T-helper 17 cell (primary cell): ENCODE measurements at regions not wholly inside any gene's neighbourhood (a gene's known extent, or its start where the extent isn't known, plus 50 kb on each side); places are given as distances from the start of the nearest gene placed in this dataset.

Experiments used
- ATAC-seq: fragments of 150-1000 bp; cut with Tn5 transposase; 2 replicates; pipeline ENCODE4 v1.10.0; 2021; ENCODE audit warnings: mild to moderate bottlenecking, moderate library complexity
- DNase-seq, 3 donors: peaks; one replicate each; pipeline versions ENCODE4 v3.0.0 to v3.0.0-alpha.2; 2020 to 2021
- H3K9me3 ChIP-seq: one replicate; pipeline ENCODE4 v1.7.0; 2013; ENCODE audit warnings: low read length, mild to moderate bottlenecking; ENCODE audit not compliant: control insufficient read depth, poor library complexity, severe bottlenecking
- H3K27ac Mint-ChIP-seq: one replicate; pipeline ENCODE4 v1.8.0; 2022; ENCODE audit warnings: mild to moderate bottlenecking, moderate library complexity, mixed read lengths
- H3K27me3 Mint-ChIP-seq: one replicate; pipeline ENCODE4 v1.8.0; 2022; ENCODE audit warnings: mixed read lengths
- H3K36me3 Mint-ChIP-seq: one replicate; pipeline ENCODE4 v1.8.0; 2022; ENCODE audit warnings: low read depth, mixed read lengths
- H3K4me1 Mint-ChIP-seq: one replicate; pipeline ENCODE4 v1.8.0; 2022; ENCODE audit warnings: mild to moderate bottlenecking, mixed read lengths
- H3K4me3 Mint-ChIP-seq: one replicate; pipeline ENCODE4 v1.8.0; 2022; ENCODE audit warnings: mild to moderate bottlenecking, moderate library complexity, mixed read lengths

DNA sequence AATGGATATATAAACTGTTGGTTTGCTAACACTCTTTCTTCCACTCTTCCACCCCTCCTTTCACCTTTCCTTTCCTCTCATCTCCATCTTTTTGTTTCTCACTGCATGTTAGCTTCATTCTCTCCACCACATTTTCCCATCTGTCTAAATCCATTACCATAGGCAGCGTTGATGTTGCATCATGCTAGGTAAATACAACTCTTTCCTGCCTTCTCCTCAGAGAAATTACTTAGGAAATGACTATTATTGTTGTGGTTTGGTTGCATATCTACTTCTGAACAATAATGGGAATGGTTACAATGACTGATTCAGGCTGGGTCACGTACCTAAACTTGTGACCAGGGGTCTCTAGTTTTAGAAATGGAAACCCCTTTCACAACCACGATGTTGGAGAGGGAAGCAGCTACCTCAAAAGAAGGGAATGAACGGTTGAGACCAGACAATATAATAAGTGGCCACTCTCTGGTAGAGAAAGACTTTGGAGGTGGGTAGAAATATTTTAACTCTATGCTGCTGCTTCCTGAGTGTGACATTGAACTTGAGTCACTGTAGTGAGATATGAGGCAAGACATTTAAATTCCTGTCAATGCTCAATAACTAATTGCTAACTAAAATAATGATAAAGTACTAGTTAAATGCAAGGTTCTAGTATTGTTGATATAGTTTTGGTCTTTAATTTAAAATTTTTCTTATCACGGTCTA, 314.1 kb upstream of the TGFBR2 start:
- H3K27me3 Mint-ChIP-seq = peaks cover 7% of the 10 kb centered on the region
- DNase-seq (no peak), ATAC-seq (no peak)
- H3K9me3 ChIP-seq = no peaks in the 10 kb centered on the region
- H3K4me1 Mint-ChIP-seq = peaks cover 4% of the 10 kb centered on the region
- no peak overlapping the region for H3K4me3 Mint-ChIP-seq
- no peak overlapping the region for H3K27ac Mint-ChIP-seq
- no peaks in the 10 kb centered on the region for H3K36me3 Mint-ChIP-seq

DNA sequence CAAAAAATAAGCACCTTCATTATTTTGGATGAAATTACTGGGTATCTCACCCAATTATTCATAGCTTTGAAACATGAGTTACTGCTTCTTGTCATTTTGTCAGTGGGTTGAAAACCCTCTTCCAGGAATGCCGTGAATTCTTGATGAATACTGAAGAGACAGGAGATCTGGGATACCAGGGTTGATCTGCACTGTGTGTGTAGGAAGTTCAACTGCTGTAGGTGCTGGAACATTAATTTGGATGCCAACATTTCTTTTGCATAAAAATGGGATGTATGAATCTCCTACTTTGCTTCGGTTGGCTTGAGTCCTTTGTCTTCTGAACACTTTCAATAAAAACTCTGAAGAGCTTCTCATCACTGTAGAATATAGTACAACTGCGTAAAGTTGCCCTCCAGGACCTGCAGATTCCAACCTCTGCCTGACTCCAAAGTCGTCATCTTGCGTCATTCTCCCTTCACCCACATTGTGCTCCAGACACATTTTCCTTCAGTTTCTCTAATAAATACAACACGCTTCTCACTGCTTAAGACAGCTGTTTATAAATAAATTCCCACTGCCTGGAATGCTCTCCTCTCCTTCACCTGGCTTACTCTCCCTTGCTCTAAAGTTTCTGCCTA, 312.7 kb upstream of the TGFBR2 start:
- peaks cover 7% of the 10 kb centered on the region for H3K27me3 Mint-ChIP-seq
- DNase-seq (no peak), ATAC-seq (no peak)
- no peak overlapping the region for H3K4me3 Mint-ChIP-seq
- no peak overlapping the region for H3K27ac Mint-ChIP-seq
- H3K4me1 Mint-ChIP-seq = peaks cover 4% of the 10 kb centered on the region
- no peaks in the 10 kb centered on the region for H3K36me3 Mint-ChIP-seq
- no peaks in the 10 kb centered on the region for H3K9me3 ChIP-seq

DNA sequence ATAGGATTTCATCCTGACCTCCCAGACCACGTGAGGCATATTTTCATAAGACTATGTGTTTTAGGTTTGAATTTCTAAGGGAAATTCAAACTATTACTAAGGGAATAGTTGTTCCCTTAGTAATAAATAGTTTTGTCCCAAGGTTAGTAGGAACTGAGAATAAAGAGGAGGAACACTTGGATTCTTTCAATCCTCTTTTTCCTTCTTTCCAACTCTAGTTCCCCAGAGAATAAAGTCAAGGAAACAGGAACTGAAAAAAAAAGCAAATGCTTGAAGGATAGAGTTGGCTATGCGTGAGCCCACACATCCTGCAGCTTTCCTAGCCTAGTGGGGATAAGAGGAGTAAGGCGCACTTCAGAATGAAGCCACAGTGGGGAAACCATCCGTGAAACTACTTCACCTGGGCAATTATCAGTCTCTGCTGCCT, 312.1 kb upstream of the TGFBR2 start:
- H3K9me3 ChIP-seq = no peaks in the 10 kb centered on the region
- no peaks in the 10 kb centered on the region for H3K36me3 Mint-ChIP-seq
- ATAC-seq = no peak
- no peak for DNase-seq
- peaks cover 2% of the 10 kb centered on the region for H3K4me1 Mint-ChIP-seq
- H3K27ac Mint-ChIP-seq = no peak overlapping the region
- no peak overlapping the region for H3K4me3 Mint-ChIP-seq
- peaks cover 8% of the 10 kb centered on the region for H3K27me3 Mint-ChIP-seq

DNA sequence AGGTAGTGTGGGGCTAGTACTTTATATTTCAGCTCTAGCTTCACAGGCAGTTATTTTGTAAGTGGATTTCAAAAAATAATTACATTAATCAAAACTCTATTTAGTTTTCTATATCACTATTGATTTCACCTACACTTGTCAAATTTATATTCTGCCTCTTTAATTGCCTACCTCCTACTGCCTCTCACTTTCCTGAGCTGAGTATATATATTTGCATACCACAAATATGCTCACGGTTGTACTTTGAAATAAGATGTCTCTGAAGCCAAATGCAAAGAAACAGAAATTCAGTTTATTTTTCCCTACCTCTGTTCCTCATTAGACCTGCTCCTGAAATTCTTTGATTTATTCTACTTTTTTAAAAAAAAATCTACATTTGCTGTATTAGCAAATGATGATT, 309.3 kb upstream of the TGFBR2 start:
- no peak overlapping the region for H3K4me3 Mint-ChIP-seq
- no peak for ATAC-seq
- no peaks in the 10 kb centered on the region for H3K4me1 Mint-ChIP-seq
- H3K9me3 ChIP-seq = no peaks in the 10 kb centered on the region
- no peak for DNase-seq
- H3K27me3 Mint-ChIP-seq = peaks cover 18% of the 10 kb centered on the region
- no peak overlapping the region for H3K27ac Mint-ChIP-seq
- no peaks in the 10 kb centered on the region for H3K36me3 Mint-ChIP-seq

DNA sequence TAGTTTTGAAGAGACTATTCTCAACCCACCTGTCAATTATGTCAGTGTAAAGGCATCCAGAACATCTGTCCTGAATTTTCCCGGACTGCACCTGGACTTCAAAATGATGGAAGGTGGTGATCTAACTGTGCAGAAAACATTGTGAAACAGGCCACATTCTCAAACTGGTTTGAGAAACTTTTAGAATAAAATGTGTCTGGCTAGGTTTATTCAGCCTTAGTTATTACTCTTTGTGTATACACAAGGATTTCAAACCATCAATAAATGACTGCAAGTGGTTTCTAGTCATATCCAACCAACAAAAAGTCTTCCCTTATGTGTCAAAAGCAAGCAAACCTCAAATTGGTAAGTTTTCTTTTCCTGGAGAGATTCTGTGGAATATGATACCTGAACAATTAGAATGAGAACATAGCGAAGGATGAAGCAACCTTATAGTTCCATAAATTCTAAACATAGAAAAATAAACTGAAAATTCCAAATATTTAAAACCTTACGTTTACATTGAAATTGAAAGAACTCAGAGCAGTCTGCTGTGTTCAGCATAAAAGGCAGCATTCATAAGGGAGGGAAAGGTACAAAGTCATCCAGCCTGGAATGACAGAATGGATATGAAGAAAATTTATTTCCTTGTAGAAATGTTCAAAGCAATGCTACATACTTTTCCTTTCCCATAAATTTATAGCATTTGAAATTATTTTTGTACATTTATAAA, 306.6 kb upstream of the TGFBR2 start:
- no peak overlapping the region for H3K4me3 Mint-ChIP-seq
- H3K27me3 Mint-ChIP-seq = peaks cover 11% of the 10 kb centered on the region
- H3K27ac Mint-ChIP-seq = no peak overlapping the region
- H3K36me3 Mint-ChIP-seq = no peaks in the 10 kb centered on the region
- ATAC-seq = no peak
- H3K9me3 ChIP-seq = no peaks in the 10 kb centered on the region
- DNase-seq = no peak
- H3K4me1 Mint-ChIP-seq = no peaks in the 10 kb centered on the region

DNA sequence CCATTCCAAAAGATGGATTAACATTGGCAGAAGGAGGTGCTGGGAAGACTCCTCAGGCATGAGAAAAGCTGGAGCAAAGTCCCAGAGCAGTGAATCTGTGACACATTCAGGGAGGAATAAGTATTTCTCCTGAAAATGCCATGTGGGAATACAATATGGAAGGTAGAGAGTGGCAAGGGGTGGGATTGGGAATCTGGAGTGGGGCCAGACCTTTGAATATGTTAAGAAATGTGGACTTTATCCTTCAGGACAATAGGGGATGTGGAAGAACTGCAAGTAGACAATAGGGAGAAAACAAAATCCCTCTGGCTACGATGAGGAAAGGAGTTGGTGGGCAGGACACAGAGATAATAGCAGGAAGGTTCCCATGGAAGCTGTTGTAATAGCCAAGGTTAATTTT, 305.6 kb upstream of the TGFBR2 start:
- no peak for ATAC-seq
- H3K27ac Mint-ChIP-seq = no peak overlapping the region
- peaks cover 11% of the 10 kb centered on the region for H3K27me3 Mint-ChIP-seq

DNA sequence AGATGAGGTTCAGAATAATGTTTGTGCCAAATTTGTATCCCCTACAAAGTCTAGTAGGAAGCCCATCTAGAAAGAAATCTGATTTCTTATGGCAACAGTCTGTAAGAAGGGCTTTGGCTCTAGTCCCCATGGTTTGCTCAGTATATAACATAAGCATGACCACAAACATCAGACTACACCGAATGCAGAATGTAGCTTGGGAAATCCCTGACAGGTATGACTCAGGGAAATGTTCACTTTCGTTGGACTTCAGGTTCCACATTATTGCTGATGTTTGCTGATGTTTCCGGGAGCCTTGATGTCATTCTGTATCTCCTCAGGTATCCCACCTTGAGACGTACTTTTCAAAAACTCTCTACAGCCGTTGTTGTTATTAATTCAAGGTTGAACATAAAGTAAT, 304.4 kb upstream of the TGFBR2 start:
- Mint-ChIP-seq H3K4me1 (no peaks in the 10 kb centered on the region), H3K27ac (no peak overlapping the region), H3K36me3 (no peaks in the 10 kb centered on the region), H3K4me3 (no peak overlapping the region), H3K27me3 (peaks cover 11% of the 10 kb centered on the region)
- no peak for ATAC-seq
- no peaks in the 10 kb centered on the region for H3K9me3 ChIP-seq
- no peak for DNase-seq

More for the DNA sequence above, 305.6 kb upstream of the TGFBR2 start:
- no peak for DNase-seq
- Mint-ChIP-seq H3K4me1 (no peaks in the 10 kb centered on the region), H3K36me3 (no peaks in the 10 kb centered on the region), H3K4me3 (no peak overlapping the region)
- no peaks in the 10 kb centered on the region for H3K9me3 ChIP-seq

DNA sequence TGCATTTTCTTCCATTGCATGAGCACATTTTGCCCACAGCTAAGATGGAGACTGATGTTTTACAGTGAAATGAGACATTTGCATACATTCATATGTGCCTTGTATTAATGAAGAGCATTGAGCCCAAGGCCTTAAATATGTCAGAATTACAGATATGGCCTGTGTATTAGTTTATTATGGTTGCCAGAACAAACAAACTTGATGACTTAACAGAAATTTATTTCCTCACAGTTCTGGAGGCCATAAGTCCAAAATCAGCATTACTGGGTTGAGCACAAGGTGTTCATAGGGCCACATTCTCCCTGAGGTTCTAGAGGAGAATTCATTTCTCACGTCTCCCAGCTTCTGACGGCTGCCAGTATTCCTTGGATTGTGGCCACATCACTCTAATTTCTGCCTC, 302.6 kb upstream of the TGFBR2 start:
- no peak overlapping the region for H3K27ac Mint-ChIP-seq
- H3K4me1 Mint-ChIP-seq = no peaks in the 10 kb centered on the region
- DNase-seq (no peak), ATAC-seq (no peak)
- H3K27me3 Mint-ChIP-seq = peaks cover 11% of the 10 kb centered on the region
- no peaks in the 10 kb centered on the region for H3K36me3 Mint-ChIP-seq
- H3K9me3 ChIP-seq = no peaks in the 10 kb centered on the region
- H3K4me3 Mint-ChIP-seq = no peak overlapping the region

DNA sequence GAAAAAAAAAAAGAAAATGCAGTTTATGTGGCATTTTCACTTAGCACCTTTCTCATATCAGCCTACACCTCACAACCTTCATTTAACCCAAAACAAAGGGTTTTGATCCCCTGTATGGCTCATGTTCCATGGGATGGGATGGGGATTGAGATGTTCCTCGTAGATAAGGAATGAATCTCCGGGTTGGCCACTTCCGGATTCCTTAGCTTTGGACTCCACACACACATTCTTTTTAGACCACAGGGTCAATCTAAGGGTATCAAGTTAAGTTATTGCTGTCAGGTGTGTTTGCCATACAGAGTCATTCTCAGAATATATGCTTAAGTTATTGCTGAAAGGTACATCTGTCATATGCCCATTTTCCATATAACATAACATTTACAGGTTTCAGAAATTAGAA, 301.4 kb upstream of the TGFBR2 start:
- Mint-ChIP-seq H3K27me3 (peaks cover 5% of the 10 kb centered on the region), H3K4me3 (no peak overlapping the region), H3K4me1 (no peaks in the 10 kb centered on the region), H3K27ac (no peak overlapping the region), H3K36me3 (no peaks in the 10 kb centered on the region)
- DNase-seq = no peak
- no peak for ATAC-seq
- peaks cover 4% of the 10 kb centered on the region for H3K9me3 ChIP-seq

DNA sequence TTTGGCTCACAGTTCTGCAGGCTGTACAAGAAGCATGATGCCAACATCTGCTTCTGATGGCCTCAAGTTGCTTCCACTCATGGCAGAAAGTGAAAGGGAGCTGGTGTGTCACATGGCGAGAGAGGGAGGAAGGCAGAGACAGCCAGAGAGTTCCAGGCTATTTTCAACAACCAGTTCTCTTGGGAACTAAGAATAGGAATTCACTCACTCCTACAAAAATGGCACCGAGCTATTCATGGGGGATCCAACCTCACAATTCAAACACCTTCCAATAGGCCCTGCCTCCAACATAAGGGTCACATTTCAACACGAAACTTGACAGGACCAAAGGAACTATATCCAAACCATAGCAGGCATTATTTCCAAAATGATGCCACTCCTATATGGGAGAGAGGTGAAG, 299.5 kb upstream of the TGFBR2 start:
- no peak overlapping the region for H3K4me3 Mint-ChIP-seq
- no peak for ATAC-seq
- no peak overlapping the region for H3K27ac Mint-ChIP-seq
- no peaks in the 10 kb centered on the region for H3K36me3 Mint-ChIP-seq
- no peaks in the 10 kb centered on the region for H3K4me1 Mint-ChIP-seq
- peaks cover 4% of the 10 kb centered on the region for H3K27me3 Mint-ChIP-seq
- H3K9me3 ChIP-seq = peaks cover 4% of the 10 kb centered on the region
- no peak for DNase-seq

DNA sequence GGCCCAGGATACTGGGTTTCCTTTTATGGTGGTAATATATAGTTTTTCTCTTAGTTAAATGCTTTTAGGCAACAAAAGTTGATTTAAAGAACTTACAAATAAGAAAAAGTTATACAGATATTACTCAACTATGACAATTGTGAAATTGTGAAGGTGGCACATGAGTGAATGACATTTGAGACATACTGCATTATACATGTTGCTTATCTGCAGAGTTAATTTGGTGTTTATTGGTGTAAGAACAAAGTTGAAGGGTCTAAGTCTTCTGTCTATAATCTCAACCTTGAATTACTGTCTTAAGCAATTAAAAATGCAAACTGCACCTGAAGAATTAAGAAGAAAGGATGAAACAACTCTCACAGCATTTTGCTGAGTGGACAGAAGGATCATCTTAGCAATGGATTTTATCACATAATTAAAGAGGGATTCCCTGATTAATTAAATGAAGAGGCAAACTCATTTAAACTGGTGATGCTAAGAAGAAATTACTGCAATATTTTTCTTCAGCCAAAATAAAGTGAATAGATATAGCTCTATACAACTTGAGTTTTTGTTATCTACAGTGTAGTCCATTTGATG, 298.9 kb upstream of the TGFBR2 start:
- no peak for ATAC-seq
- no peaks in the 10 kb centered on the region for H3K36me3 Mint-ChIP-seq
- H3K4me3 Mint-ChIP-seq = no peak overlapping the region
- peaks cover 5% of the 10 kb centered on the region for H3K27me3 Mint-ChIP-seq
- no peak overlapping the region for H3K27ac Mint-ChIP-seq
- H3K4me1 Mint-ChIP-seq = no peaks in the 10 kb centered on the region
- no peak for DNase-seq
- H3K9me3 ChIP-seq = peaks cover 4% of the 10 kb centered on the region

DNA sequence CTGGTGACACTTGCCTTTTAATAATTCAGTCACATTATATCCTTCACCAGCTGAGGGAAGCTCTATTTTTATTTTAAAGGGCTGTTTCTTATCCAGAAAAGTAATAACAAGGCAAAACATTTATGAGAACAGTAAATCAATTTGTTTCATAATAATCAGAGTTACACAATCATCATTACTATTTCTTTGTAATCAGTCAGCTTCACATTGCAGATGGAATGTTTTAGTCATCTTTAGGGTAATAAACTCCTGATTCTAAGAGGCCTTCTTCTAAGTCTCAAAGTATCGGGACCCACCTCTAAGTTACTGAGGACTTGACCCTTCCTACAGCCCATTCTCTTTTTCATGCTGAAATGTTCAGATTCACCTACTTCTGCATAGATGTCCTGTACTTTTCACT, 298.3 kb upstream of the TGFBR2 start:
- H3K36me3 Mint-ChIP-seq = no peaks in the 10 kb centered on the region

More for the DNA sequence above, 298.3 kb upstream of the TGFBR2 start:
- H3K9me3 ChIP-seq = peaks cover 4% of the 10 kb centered on the region
- no peak for ATAC-seq
- no peaks in the 10 kb centered on the region for H3K4me1 Mint-ChIP-seq
- H3K27me3 Mint-ChIP-seq = peaks cover 5% of the 10 kb centered on the region
- DNase-seq = no peak
- no peak overlapping the region for H3K4me3 Mint-ChIP-seq
- H3K27ac Mint-ChIP-seq = no peak overlapping the region
